ENCODE measurements at regions not wholly inside any gene's neighbourhood (a gene's known extent, or its start where the extent isn't known, plus 50 kb on each side); places are given as distances from the start of the nearest gene placed in this dataset.

- Histone ChIP-seq H4K12ac (ENCODE audit: low read depth, low read length) (no peak overlapping the region), H3K4me3 (ENCODE audit: low read depth, low read length) (no peak overlapping the region), H3K4me1 (ENCODE audit: control insufficient read depth in 1 of 2, insufficient read depth in 2 of 2, low read length in 2 of 2) (peaks cover 0 to 5% of the 10 kb centered on the region in 2 experiments), H3K79me2 (ENCODE audit: control insufficient read depth, insufficient read depth, low read length, poor library complexity) (no peaks in the 10 kb centered on the region), H3K27ac (ENCODE audit: low read depth, low read length) (no peak overlapping the region), H2AFZ (ENCODE audit: insufficient read depth, low read length, poor library complexity) (no peak overlapping the region), H3K4me2 (ENCODE audit: low read length) (no peak overlapping the region), H3K18ac (ENCODE audit: low read length) (no peak overlapping the region), H3K9ac (ENCODE audit: low read length) (no peak overlapping the region), H3K14ac (ENCODE audit: low read length) (no peak overlapping the region), H4K8ac (ENCODE audit: low read depth, low read length) (no peak overlapping the region), H3K9me3 (ENCODE audit: insufficient read depth, low read depth, low read length) (no peaks in the 10 kb centered on the region), H2BK12ac (ENCODE audit: low read length) (no peak overlapping the region), H3K23ac (ENCODE audit: low read length) (no peak overlapping the region), H2BK5ac (ENCODE audit: low read depth, low read length, poor library complexity) (no peak overlapping the region), H3K79me1 (ENCODE audit: low read length) (no peaks in the 10 kb centered on the region), H4K91ac (ENCODE audit: low read depth, low read length) (no peak overlapping the region), H2AK5ac (ENCODE audit: low read length) (no peak overlapping the region), H3K4ac (ENCODE audit: low read depth, low read length) (no peak overlapping the region), H3K27me3 (ENCODE audit: insufficient read depth, low read length) (no peaks in the 10 kb centered on the region), H2BK120ac (ENCODE audit: insufficient read depth, low read length, poor library complexity) (no peak overlapping the region), H3K36me3 (ENCODE audit: control insufficient read depth in 1 of 2, insufficient read depth in 2 of 2, low read length in 2 of 2) (no peaks in the 10 kb centered on the region)
- no CpG with 5 or more reads among the region's 2 CpGs for WGBS (ENCODE audit: extremely low coverage, insufficient coverage, insufficient read length)
- no peak for DNase-seq
These were observed 113.2 kb upstream of the FLRT2 start for GRCh38 chr14:85416771-85417170.

GRCh38 chr14:85417396-85417795, 112.5 kb upstream of the FLRT2 start:
- DNase-seq, result no peak
- H4K8ac ChIP-seq (ENCODE audit: low read depth, low read length), result no peak overlapping the region
- H2BK12ac ChIP-seq (ENCODE audit: low read length), result no peak overlapping the region
- no peak overlapping the region for H3K14ac ChIP-seq (ENCODE audit: low read length)
- H3K9ac ChIP-seq (ENCODE audit: low read length), result no peak overlapping the region
- no peak overlapping the region for H2AFZ ChIP-seq (ENCODE audit: insufficient read depth, low read length, poor library complexity)
- no peak overlapping the region for H3K23ac ChIP-seq (ENCODE audit: low read length)
- H3K4me2 ChIP-seq (ENCODE audit: low read length), result no peak overlapping the region
- no CpG with 5 or more reads among the region's 2 CpGs for WGBS (ENCODE audit: extremely low coverage, insufficient coverage, insufficient read length)
- no peak overlapping the region for H2BK120ac ChIP-seq (ENCODE audit: insufficient read depth, low read length, poor library complexity)
- no peak overlapping the region for H3K18ac ChIP-seq (ENCODE audit: low read length)
- no peak overlapping the region for H2BK5ac ChIP-seq (ENCODE audit: low read depth, low read length, poor library complexity)
- H3K27ac ChIP-seq (ENCODE audit: low read depth, low read length), result no peak overlapping the region
- no peak overlapping the region for H3K4me3 ChIP-seq (ENCODE audit: low read depth, low read length)
- H3K36me3 ChIP-seq (ENCODE audit: control insufficient read depth in 1 of 2, insufficient read depth in 2 of 2, low read length in 2 of 2), result no peaks in the 10 kb centered on the region
- no peak overlapping the region for H4K12ac ChIP-seq (ENCODE audit: low read depth, low read length)
- H2AK5ac ChIP-seq (ENCODE audit: low read length), result no peak overlapping the region
- peaks cover 0 to 5% of the 10 kb centered on the region in 2 experiments for H3K4me1 ChIP-seq (ENCODE audit: control insufficient read depth in 1 of 2, insufficient read depth in 2 of 2, low read length in 2 of 2)
- no peak overlapping the region for H3K4ac ChIP-seq (ENCODE audit: low read depth, low read length)
- no peaks in the 10 kb centered on the region for H3K79me2 ChIP-seq (ENCODE audit: control insufficient read depth, insufficient read depth, low read length, poor library complexity)
- no peaks in the 10 kb centered on the region for H3K9me3 ChIP-seq (ENCODE audit: insufficient read depth, low read depth, low read length)
- no peak overlapping the region for H4K91ac ChIP-seq (ENCODE audit: low read depth, low read length)
- H3K79me1 ChIP-seq (ENCODE audit: low read length), result no peaks in the 10 kb centered on the region
- no peaks in the 10 kb centered on the region for H3K27me3 ChIP-seq (ENCODE audit: insufficient read depth, low read length)

GRCh38 chr14:85418721-85419120, 111.2 kb upstream of the FLRT2 start:
- H3K79me2 ChIP-seq (ENCODE audit: control insufficient read depth, insufficient read depth, low read length, poor library complexity), result no peaks in the 10 kb centered on the region
- H2BK120ac ChIP-seq (ENCODE audit: insufficient read depth, low read length, poor library complexity), result no peak overlapping the region
- H3K4me3 ChIP-seq (ENCODE audit: low read depth, low read length), result no peak overlapping the region
- no peaks in the 10 kb centered on the region for H3K36me3 ChIP-seq (ENCODE audit: control insufficient read depth in 1 of 2, insufficient read depth in 2 of 2, low read length in 2 of 2)
- H3K23ac ChIP-seq (ENCODE audit: low read length), result no peak overlapping the region
- H3K4ac ChIP-seq (ENCODE audit: low read depth, low read length), result no peak overlapping the region
- H2BK12ac ChIP-seq (ENCODE audit: low read length), result no peak overlapping the region
- no peak overlapping the region for H3K4me2 ChIP-seq (ENCODE audit: low read length)
- H3K79me1 ChIP-seq (ENCODE audit: low read length), result no peaks in the 10 kb centered on the region
- no peak overlapping the region for H4K91ac ChIP-seq (ENCODE audit: low read depth, low read length)
- H3K18ac ChIP-seq (ENCODE audit: low read length), result no peak overlapping the region
- H3K27me3 ChIP-seq (ENCODE audit: insufficient read depth, low read length), result no peaks in the 10 kb centered on the region
- H3K4me1 ChIP-seq (ENCODE audit: control insufficient read depth in 1 of 2, insufficient read depth in 2 of 2, low read length in 2 of 2), result peaks cover 0 to 5% of the 10 kb centered on the region in 2 experiments
- no peak overlapping the region for H3K14ac ChIP-seq (ENCODE audit: low read length)
- no peak for DNase-seq
- H3K27ac ChIP-seq (ENCODE audit: low read depth, low read length), result no peak overlapping the region
- H3K9ac ChIP-seq (ENCODE audit: low read length), result no peak overlapping the region
- H2BK5ac ChIP-seq (ENCODE audit: low read depth, low read length, poor library complexity), result no peak overlapping the region
- H2AK5ac ChIP-seq (ENCODE audit: low read length), result no peak overlapping the region
- no peak overlapping the region for H4K12ac ChIP-seq (ENCODE audit: low read depth, low read length)
- WGBS (ENCODE audit: extremely low coverage, insufficient coverage, insufficient read length), result no CpG with 5 or more reads among the region's 1 CpG
- no peak overlapping the region for H4K8ac ChIP-seq (ENCODE audit: low read depth, low read length)
- no peak overlapping the region for H2AFZ ChIP-seq (ENCODE audit: insufficient read depth, low read length, poor library complexity)
- no peaks in the 10 kb centered on the region for H3K9me3 ChIP-seq (ENCODE audit: insufficient read depth, low read depth, low read length)

- no peak overlapping the region for H3K4me2 ChIP-seq (ENCODE audit: low read length)
- no peak overlapping the region for H4K8ac ChIP-seq (ENCODE audit: low read depth, low read length)
- no peak overlapping the region for H2BK120ac ChIP-seq (ENCODE audit: insufficient read depth, low read length, poor library complexity)
- no peak overlapping the region for H2AFZ ChIP-seq (ENCODE audit: insufficient read depth, low read length, poor library complexity)
- no peaks in the 10 kb centered on the region for H3K27me3 ChIP-seq (ENCODE audit: insufficient read depth, low read length)
- H3K79me1 ChIP-seq (ENCODE audit: low read length), result no peaks in the 10 kb centered on the region
- H3K4ac ChIP-seq (ENCODE audit: low read depth, low read length), result no peak overlapping the region
- H3K36me3 ChIP-seq (ENCODE audit: control insufficient read depth in 1 of 2, insufficient read depth in 2 of 2, low read length in 2 of 2), result no peaks in the 10 kb centered on the region
- no peaks in the 10 kb centered on the region for H3K9me3 ChIP-seq (ENCODE audit: insufficient read depth, low read depth, low read length)
- H2AK5ac ChIP-seq (ENCODE audit: low read length), result no peak overlapping the region
- H3K9ac ChIP-seq (ENCODE audit: low read length), result no peak overlapping the region
- no peak overlapping the region for H4K91ac ChIP-seq (ENCODE audit: low read depth, low read length)
- no peak overlapping the region for H3K4me3 ChIP-seq (ENCODE audit: low read depth, low read length)
- no peak overlapping the region for H2BK5ac ChIP-seq (ENCODE audit: low read depth, low read length, poor library complexity)
- H3K79me2 ChIP-seq (ENCODE audit: control insufficient read depth, insufficient read depth, low read length, poor library complexity), result no peaks in the 10 kb centered on the region
- H3K23ac ChIP-seq (ENCODE audit: low read length), result no peak overlapping the region
- no peak overlapping the region for H3K14ac ChIP-seq (ENCODE audit: low read length)
- H3K4me1 ChIP-seq (ENCODE audit: control insufficient read depth in 1 of 2, insufficient read depth in 2 of 2, low read length in 2 of 2), result peaks cover 0 to 5% of the 10 kb centered on the region in 2 experiments
- H4K12ac ChIP-seq (ENCODE audit: low read depth, low read length), result no peak overlapping the region
- H3K18ac ChIP-seq (ENCODE audit: low read length), result no peak overlapping the region
- H2BK12ac ChIP-seq (ENCODE audit: low read length), result no peak overlapping the region
- no peak overlapping the region for H3K27ac ChIP-seq (ENCODE audit: low read depth, low read length)
- no peak for DNase-seq
- no CpG with 5 or more reads among the region's 1 CpG for WGBS (ENCODE audit: extremely low coverage, insufficient coverage, insufficient read length)
These were observed 109.7 kb upstream of the FLRT2 start for GRCh38 chr14:85420278-85420677.
